Heart right ventricle (tissue), 16 donors: ENCODE measurements at regions not wholly inside any gene's neighbourhood (a gene's known extent, or its start where the extent isn't known, plus 50 kb on each side); places are given as distances from the start of the nearest gene placed in this dataset.
A peak's percentile ranks its signal among the peaks of the same experiment; 100 is the strongest.

Experiments used
- ATAC-seq, 8 donors: fragments of 200-7000 bp; cut with Tn5 transposase; one replicate each; pipeline ENCODE4 v1.9.1; 2020; ENCODE audit warnings: mild to moderate bottlenecking in 8 of 8, moderate library complexity in 8 of 8, moderate number of reproducible peaks in 1 of 8
- DNase-seq, 2 donors: peaks; one replicate each; pipeline ENCODE4 v3.0.0-alpha.2; 2020
- H3K27ac ChIP-seq, 10 donors: fragments of 200-600 bp; sonication (generic) in 2 of 10; one replicate each; pipeline versions ENCODE4 v1.5.0 to v1.8.0; 2020 to 2022; ENCODE audit warnings: mild to moderate bottlenecking in 3 of 10
- H3K27me3 ChIP-seq, 7 donors: fragments of 200-600 bp; one replicate each; pipeline ENCODE4 v1.8.0; 2021 to 2022; ENCODE audit warnings: mild to moderate bottlenecking in 2 of 7
- H3K36me3 ChIP-seq, 9 donors: fragments of 200-600 bp; sonication (generic) in 1 of 9; one replicate each; pipeline versions ENCODE4 v1.5.0 to v1.8.0; 2020 to 2022; ENCODE audit warnings: mild to moderate bottlenecking in 2 of 9
- H3K4me1 ChIP-seq, 9 donors: fragments of 200-600 bp; sonication (generic) in 1 of 9; one replicate each; pipeline versions ENCODE4 v1.5.0 to v1.8.0; 2020 to 2022; ENCODE audit warnings: mild to moderate bottlenecking in 4 of 9
- H3K4me3 ChIP-seq, 10 donors: fragments of 200-600 bp; sonication (generic) in 2 of 10; one replicate each; pipeline versions ENCODE4 v1.5.0 to v1.8.0; 2020 to 2022; ENCODE audit warnings: mild to moderate bottlenecking in 7 of 10, moderate library complexity in 2 of 10
- H3K9me3 ChIP-seq, 11 donors: fragments of 200-600 bp in 10 of 11; sonication (generic) in 2 of 11; one replicate each; pipeline versions ENCODE4 v1.5.0 to v1.8.0; 2013 to 2022; ENCODE audit warnings: mild to moderate bottlenecking in 2 of 11, control low read depth in 1 of 11, moderate library complexity in 1 of 11
- CTCF ChIP-seq, 9 donors: fragments of 200-600 bp; sonication (generic) in 2 of 9; IDR thresholded peaks; one replicate each; pipeline versions ENCODE4 v1.5.0 to v1.8.0; 2021 to 2022; ENCODE audit warnings: antibody characterized with exemption in 9 of 9, mild to moderate bottlenecking in 5 of 9, moderate library complexity in 1 of 9
- WGBS, 2 donors: extraction: QIAGEN DNeasy Blood & Tissue Kit; methylation state at CpG; one replicate each; pipeline ENCODE4 v1.1.7; 2013; ENCODE audit warnings: inconsistent platforms in 1 of 2; 5-methylcytosine and 5-hydroxymethylcytosine counted together
- intact Hi-C, 10 donors: fragments of 100-400 bp; cut with DNase I; formaldehyde crosslinking; loops; one replicate each; pipeline versions ENCODE4 v1.11.1 to v1.14.2; 2022
- donor health status: Arrhythmogenic right ventricular cardiomyopathy.
- donor health status: ischemic (EF 13 %, LVEDD 7.1; RV severe dilation, severe dysfunction).
- donor health status: healthy with polysubstance abuse.
- donor health status: DM: no; HTN: yes; CAD: no.
- donor health status: DM: no; HTN: no; CAD: no.
- donor health status: ischemic (EF 25% LVEDD 6.9; RV normal size, moderate dysfunction).
- donor health status: ischemic (EF 25% LVEDD 5.7; RV mildly dilated, moderate dysfunction).
- donor health status: healthy.
- donor health status: DM: yes; HTN: yes; CAD: no.
- donor health status: Ischemic cardiomyopathy.
- donor health status: ischemic (EF 35%, LVEDD 5.7; RV mildly dilated, moderate dysfunction).
- donor health status: nonischemic (EF 11% LVEDD 7.7; RV severe dilation, severe dysfunction).
- donor health status: DM: yes; HTN: yes; CAD: no.
- donor health status: PGD.
- donor health status: ischemic (EF 29% LVEDD 5.4; RV normal size, mild dysfunction).
- donor health status: nonischemic (EF 23%, LVEDD 6.1; RV moderate dilation, normal function).

DNA sequence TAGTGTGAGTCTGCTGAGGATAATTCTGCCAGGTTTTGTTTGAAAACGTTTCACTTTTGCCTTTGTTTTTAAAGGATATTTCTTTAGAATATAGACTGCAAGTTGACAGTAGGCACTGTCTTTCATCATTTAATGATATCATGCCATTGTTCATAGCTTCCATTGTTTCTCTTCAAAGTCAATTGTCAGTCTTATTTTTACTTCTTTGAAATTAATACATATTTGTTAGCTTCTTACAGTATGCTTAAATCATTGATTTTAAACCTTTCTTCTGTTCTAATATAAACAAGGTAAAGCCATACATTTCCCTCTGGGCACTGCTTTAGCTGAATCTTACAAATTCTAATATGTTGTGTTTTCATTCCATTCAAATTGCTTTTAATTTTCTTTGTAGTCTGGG lies 62.3 kb upstream of the PARVA start:
- intact Hi-C loops = no loop called here
- Histone ChIP-seq H3K27ac (no peak overlapping the region), H3K9me3 (peaks cover 0 to 28% (median 5%) of the 10 kb centered on the region in 11 donors), H3K4me1 (peaks cover 0 to 13% (median 0%) of the 10 kb centered on the region in 9 donors), H3K4me3 (no peak overlapping the region), H3K27me3 (no peaks in the 10 kb centered on the region), H3K36me3 (no peaks in the 10 kb centered on the region)
- TF ChIP-seq CTCF (IDR thresholded peaks at IDR 0.05) = no peak
- WGBS, 2 donors = 74 to 83% methylated on average over 1 of the region's 1 CpG
- DNase-seq (no peak), ATAC-seq (no peak)

GRCh38 chr11:12316432-12316831 lies 60.9 kb upstream of the PARVA start:
- H3K9me3 ChIP-seq = peaks cover 0 to 28% (median 5%) of the 10 kb centered on the region in 11 donors
- no peak overlapping the region for H3K27ac ChIP-seq
- ATAC-seq = no peak
- H3K27me3 ChIP-seq = no peaks in the 10 kb centered on the region
- no peaks in the 10 kb centered on the region for H3K36me3 ChIP-seq
- intact Hi-C loops = no loop called here
- DNase-seq = no peak
- H3K4me3 ChIP-seq = no peak overlapping the region
- TF ChIP-seq CTCF (IDR thresholded peaks at IDR 0.05) = no peak
- H3K4me1 ChIP-seq = peaks cover 0 to 13% (median 0%) of the 10 kb centered on the region in 9 donors

- no peak for TF ChIP-seq CTCF (IDR thresholded peaks at IDR 0.05)
- DNase-seq (no peak), ATAC-seq (peak in 2 of 8 donors; percentile 59 to 80)
- intact Hi-C loops = no loop called here
- Histone ChIP-seq H3K27me3 (no peaks in the 10 kb centered on the region), H3K4me1 (peaks cover 0 to 13% (median 0%) of the 10 kb centered on the region in 9 donors), H3K4me3 (no peak overlapping the region), H3K27ac (peak overlapping the region in 1 of 10 donors; percentile 23), H3K9me3 (peaks cover 0 to 28% (median 5%) of the 10 kb centered on the region in 11 donors), H3K36me3 (no peaks in the 10 kb centered on the region)
- 40 to 44% methylated on average over 10 of the region's 10 CpGs for WGBS, 2 donors
These were observed 58.5 kb upstream of the PARVA start for GRCh38 chr11:12318791-12319438.

GRCh38 chr11:12319461-12319951 lies 57.9 kb upstream of the PARVA start:
- ATAC-seq (no peak), DNase-seq (no peak)
- intact Hi-C loops = no loop called here
- peaks cover 0 to 28% (median 5%) of the 10 kb centered on the region in 11 donors for H3K9me3 ChIP-seq
- 24% methylated on average over 1 of the region's 1 CpG for WGBS, 2 donors
- H3K36me3 ChIP-seq = no peaks in the 10 kb centered on the region
- no peak for TF ChIP-seq CTCF (IDR thresholded peaks at IDR 0.05)
- H3K27ac ChIP-seq = no peak overlapping the region
- peaks cover 0 to 13% (median 0%) of the 10 kb centered on the region in 9 donors for H3K4me1 ChIP-seq
- no peaks in the 10 kb centered on the region for H3K27me3 ChIP-seq
- no peak overlapping the region for H3K4me3 ChIP-seq
